Lower leg skin (tissue), 3 donors: ENCODE measurements at regions not wholly inside any gene's neighbourhood (a gene's known extent, or its start where the extent isn't known, plus 50 kb on each side); places are given as distances from the start of the nearest gene placed in this dataset.

Source experiments
- POLR2A ChIP-seq, 2 donors: fragments of 450-650 bp; IDR thresholded peaks; one replicate each; pipeline ENCODE4 v1.6.1; 2016 to 2017; ENCODE audit warnings: antibody characterized with exemption in 2 of 2, mild to moderate bottlenecking in 1 of 2, moderate library complexity in 1 of 2
- TF ChIP-seq, protein P1 (sequence below), 3 donors: fragments of 450-650 bp; IDR thresholded peaks; one replicate each; pipeline ENCODE4 v1.5.1; 2016; ENCODE audit warnings: antibody characterized with exemption in 3 of 3, mild to moderate bottlenecking in 3 of 3, moderate library complexity in 2 of 3

DNA sequence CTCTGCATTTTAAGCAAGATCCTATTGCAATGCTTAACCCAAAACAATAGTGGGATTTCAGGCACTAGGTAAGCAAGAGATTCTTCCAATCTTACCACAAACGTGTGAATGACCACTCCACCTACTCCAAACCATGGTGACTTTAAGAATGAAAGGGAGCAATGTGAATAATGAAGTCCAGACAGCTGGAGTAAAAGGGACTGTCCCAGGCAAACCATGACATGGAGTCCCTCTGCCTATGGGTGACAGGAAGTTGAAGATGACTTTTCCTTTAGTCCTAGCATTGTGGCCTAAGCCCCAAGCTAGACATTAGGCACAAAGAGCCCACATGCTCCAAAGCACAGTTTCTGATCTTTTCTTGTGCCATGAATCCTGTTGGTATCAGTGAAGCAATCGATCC, 179.0 kb downstream of the SHQ1 start:
- TF ChIP-seq, protein P1, sequence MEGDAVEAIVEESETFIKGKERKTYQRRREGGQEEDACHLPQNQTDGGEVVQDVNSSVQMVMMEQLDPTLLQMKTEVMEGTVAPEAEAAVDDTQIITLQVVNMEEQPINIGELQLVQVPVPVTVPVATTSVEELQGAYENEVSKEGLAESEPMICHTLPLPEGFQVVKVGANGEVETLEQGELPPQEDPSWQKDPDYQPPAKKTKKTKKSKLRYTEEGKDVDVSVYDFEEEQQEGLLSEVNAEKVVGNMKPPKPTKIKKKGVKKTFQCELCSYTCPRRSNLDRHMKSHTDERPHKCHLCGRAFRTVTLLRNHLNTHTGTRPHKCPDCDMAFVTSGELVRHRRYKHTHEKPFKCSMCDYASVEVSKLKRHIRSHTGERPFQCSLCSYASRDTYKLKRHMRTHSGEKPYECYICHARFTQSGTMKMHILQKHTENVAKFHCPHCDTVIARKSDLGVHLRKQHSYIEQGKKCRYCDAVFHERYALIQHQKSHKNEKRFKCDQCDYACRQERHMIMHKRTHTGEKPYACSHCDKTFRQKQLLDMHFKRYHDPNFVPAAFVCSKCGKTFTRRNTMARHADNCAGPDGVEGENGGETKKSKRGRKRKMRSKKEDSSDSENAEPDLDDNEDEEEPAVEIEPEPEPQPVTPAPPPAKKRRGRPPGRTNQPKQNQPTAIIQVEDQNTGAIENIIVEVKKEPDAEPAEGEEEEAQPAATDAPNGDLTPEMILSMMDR (IDR thresholded peaks at IDR 0.05): no peak
- no peak for TF ChIP-seq POLR2A (IDR thresholded peaks at IDR 0.05)
